Hematopoietic multipotent progenitor cell treated with erythropoietin and hydrocortisone succinate and interleukin-3 and kit ligand, for 4 days (in vitro differentiated cells): ENCODE measurements at regions not wholly inside any gene's neighbourhood (a gene's known extent, or its start where the extent isn't known, plus 50 kb on each side); places are given as distances from the start of the nearest gene placed in this dataset.
A peak's percentile ranks its signal among the peaks of the same experiment; 100 is the strongest.
"Not testable (repeated sequence)": the region's sequence is repeated elsewhere in the genome, so short reads cannot be mapped to it uniquely, and the experiment has no call there.

Source experiments
- DNase-seq: peaks from one replicate; pipeline ENCODE4 v3.0.0-alpha.2; 2015

DNA sequence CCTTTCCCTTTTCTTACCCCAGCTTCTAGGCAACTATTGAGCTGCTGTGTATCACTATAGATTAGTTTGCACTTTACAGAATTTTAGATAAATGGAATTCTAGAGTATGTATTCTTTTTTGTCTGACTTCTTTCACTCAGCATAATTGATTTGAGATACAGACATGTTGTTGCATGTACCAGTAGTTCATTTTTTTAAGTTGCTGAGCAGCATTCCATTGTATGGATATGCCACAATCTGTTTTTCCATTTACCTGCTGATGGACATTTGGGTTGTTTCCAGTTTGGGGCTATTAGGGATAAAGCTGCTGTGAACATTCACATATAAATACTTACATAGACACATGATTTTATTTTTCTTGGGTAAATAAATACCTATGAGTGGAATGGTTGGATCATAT lies 135.7 kb downstream of the IGF1 start:
- no peak for DNase-seq

- DNase-seq: no peak
These were observed 136.8 kb downstream of the IGF1 start for GRCh38 chr12:102343361-102344121.

DNA sequence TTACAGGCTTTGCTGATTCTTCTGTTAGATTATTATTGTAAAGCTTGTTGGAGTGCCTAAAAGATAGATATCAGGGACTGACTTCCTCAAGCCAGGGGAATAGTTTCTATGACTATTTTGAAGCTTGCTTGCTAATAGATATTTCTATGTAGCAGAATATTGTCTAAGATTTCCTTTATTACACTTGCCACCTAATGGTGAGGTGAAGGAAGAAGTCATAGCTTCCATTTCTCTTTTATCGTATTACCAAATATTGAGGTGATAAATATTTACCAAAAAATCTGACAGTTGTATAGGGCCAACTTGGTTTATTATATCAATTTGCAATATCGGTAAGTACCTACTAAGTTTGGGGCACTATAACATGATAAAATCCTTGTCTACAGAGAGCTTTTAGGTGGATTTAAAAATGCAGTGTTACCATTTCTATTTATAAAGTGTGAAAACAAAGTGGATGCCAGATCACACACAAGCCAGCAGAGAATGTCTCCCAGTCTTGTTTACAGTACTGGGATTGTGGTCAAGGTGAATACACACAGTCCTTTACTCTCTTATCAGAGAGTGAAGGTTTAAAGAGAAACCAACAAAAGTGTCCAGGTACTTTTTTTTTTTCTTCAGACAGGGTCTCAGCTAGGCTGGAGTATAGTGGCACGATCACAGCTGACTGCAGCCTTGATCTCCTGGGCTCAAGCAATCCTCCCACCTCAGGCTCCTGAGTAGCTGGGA lies 137.9 kb downstream of the IGF1 start:
- DNase-seq: no peak

- DNase-seq: no peak
These were observed 137.1 kb upstream of the PMCH start for GRCh38 chr12:102334765-102335164.

DNA sequence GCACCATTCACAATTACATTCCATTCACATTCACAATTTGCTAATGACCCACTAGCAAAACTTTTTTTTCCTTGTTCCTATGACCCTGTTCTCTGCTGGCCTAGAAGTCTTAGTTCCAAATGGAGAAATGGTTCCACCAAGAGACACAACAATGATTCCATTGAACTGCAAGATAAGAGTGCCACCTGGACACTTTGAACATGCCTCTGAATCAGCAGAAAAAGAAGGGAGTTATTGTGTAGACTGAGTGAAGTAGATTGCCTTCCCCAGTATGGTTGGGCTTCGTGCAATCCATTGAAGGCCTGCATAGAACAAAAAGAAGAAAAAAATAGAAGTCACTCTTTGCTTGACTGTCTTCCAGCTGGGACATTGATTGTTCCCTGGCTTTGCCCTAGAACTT lies 133.8 kb upstream of the PMCH start:
- DNase-seq: no peak

- no peak for DNase-seq
These were observed 132.2 kb upstream of the PMCH start for GRCh38 chr12:102329883-102330282.

DNA sequence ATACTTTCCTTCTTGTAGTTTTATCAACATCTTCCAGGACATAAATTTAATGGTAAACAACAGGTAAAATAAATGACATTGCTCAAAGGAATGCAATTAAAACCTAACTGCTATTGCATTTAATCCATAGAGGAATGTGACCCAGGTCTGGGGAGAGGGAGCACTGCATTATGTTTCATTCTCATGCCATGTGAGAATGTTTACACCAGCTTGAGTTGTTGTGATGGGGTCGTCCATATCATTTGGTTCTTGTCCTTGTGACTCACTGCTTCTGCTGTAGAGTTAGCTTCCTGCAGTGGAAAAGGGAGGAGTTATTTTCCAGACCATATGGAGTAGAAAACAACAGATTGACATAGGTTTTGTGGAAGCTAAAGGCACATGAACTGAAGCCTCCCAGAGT lies 129.3 kb upstream of the PMCH start:
- DNase-seq: no peak

GRCh38 chr12:102325108-102325507 lies 127.5 kb upstream of the PMCH start:
- DNase-seq: not testable (repeated sequence)

- DNase-seq: no peak
These were observed 126.2 kb upstream of the PMCH start for GRCh38 chr12:102323799-102324198.

GRCh38 chr12:102322254-102322653 lies 124.6 kb upstream of the PMCH start:
- no peak for DNase-seq

DNA sequence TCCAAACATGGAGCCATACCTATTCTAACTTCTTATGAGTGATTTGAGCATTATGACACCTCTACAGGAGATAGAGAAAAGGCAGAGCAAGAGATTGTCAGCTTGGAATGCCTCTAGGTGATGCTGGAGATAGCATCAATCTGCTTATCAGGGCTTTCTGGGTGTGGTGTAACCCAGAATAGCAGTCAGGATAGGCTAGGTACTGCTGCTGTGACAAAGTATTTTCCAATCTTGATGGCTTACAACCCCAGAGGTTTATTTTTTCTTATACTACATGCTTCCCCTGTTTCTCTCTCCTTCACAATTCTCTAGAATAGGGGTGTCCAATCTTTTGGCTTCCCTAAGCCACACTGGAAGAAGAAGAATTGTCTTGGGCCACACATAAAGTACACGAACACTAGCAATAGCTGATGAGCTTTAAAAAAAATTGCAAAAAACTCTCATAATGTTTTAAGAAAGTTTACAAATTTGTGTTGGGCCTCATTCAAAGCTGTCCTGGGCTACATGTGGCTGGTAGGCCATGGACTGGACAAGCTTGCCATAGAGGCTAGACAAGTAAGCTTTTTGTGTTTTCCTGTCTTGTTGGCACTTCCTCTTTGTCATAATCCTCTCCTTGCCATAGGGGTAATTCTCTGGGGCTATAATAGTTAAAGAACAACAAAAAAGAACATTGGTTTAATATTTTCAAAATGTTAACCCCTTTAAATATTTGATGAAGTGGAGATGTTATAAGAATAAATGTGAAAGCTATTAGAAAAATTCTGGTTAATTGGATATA lies 123.9 kb upstream of the PMCH start:
- DNase-seq: no peak

GRCh38 chr12:102317155-102317554 lies 119.5 kb upstream of the PMCH start:
- peak; percentile 0 for DNase-seq

DNA sequence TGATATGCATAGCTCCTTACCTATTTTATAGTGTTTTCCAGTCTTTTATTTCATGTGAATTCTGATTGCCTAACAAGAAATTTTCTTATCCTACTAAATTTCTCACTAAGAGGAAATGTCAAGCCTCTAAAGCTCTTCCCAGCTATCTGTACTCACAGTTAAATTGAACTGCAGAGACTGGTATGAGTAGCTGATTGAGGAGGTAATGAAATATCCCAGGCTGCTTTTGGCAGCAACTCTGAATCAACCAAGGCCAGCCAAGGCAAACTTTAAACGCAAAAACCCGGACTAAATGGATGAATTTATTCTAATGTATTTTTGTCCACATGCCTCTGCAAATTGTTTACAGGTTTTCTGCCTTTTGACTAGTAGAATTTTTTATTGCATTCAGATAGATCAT lies 119.1 kb upstream of the PMCH start:
- DNase-seq: no peak

DNA sequence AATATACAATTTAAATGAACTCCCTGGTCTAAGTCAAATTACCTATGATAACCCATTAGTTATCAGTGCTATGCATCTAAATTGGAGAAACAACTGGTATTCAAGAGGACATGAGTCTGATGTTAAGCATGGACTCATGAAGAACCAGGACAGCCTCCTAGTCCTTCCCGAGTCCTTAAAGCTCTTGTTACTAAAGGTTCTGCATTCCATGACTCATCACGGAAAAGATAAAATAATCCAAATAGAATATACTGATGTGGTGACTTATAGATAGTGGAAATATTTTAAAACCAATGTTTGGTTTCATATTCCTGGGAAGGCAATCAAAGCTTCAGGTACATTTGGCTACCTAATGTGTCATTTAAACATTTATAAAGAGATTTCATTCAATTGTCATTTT lies 117.2 kb upstream of the PMCH start:
- DNase-seq: no peak

GRCh38 chr12:102313116-102313971 lies 115.7 kb upstream of the PMCH start:
- DNase-seq: not testable (repeated sequence)

DNA sequence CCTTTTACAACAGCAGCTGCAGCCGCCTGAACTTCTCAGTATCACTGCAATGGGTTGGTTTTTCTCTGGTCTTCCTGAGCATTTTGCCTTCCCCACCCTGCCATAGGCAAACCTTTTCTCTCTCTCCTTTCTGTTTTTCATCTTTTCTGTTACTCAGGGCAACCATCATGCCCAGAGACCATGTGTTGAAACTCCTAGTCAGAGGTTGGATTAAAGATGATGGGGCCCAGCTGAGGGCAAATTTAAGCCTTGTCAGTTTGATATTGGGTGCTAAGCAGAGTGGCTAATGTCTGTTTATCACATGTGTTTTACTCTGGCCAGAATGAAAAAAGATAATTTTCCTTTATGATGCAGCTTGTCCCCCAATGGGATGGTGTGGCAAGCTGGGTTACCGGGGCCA lies 107.9 kb upstream of the PMCH start:
- DNase-seq: no peak

DNA sequence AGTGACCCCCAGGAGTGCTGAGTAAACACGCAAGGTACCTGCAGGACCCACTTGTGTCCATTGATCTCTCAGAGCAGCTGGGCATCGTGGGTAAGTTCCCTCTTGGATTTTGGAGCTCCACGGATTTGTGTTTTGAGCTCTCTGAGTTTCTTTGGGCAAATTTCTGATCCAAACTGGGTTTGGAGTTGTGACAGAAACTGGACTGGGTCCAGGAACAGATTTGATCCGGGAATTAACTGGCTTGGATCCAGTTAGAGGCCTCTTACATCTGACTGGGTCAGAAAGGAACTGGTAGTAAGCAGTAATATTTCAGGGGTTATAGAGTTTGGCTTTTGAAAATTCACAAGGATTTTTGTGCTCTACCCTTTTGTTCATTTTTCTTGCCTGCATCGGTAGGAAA lies 107.0 kb upstream of the PMCH start:
- DNase-seq: not testable (repeated sequence)

GRCh38 chr12:102302553-102302952 lies 104.9 kb upstream of the PMCH start:
- no peak for DNase-seq

- no peak for DNase-seq
These were observed 103.9 kb upstream of the PMCH start for GRCh38 chr12:102301547-102301946.

DNA sequence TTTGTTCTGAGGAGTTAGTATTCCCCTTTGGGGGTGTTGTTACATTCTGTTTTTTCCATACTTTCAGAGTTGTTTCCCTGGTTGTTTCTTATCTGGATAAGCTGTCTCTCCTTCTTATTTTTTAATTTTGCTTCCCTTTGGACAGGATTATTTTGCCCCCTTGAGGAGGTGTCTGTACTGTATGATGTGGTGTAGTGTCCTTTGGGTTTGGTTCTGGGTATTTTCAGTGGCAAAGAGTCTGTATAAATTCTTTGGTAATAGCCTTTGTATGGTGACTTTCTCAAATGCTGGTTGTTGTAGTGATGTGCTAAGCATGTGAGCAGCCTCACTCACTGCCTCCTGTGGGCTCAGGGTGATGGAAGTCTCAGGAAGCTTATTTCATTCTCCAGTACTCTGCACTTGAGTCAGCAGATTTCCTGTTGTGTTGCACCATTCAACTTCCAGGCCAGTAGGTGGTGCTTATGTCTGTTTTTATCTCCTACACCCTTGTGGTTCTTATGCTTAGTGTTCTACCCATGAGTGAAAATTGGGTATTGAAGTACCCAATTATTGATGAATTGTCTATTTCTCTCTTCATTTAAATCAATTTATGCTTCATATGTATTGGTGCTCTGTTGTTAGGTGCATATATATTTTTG lies 103.3 kb upstream of the PMCH start:
- peak; percentile 59 for DNase-seq

GRCh38 chr12:102299731-102300130 lies 102.1 kb upstream of the PMCH start:
- no peak for DNase-seq

DNA sequence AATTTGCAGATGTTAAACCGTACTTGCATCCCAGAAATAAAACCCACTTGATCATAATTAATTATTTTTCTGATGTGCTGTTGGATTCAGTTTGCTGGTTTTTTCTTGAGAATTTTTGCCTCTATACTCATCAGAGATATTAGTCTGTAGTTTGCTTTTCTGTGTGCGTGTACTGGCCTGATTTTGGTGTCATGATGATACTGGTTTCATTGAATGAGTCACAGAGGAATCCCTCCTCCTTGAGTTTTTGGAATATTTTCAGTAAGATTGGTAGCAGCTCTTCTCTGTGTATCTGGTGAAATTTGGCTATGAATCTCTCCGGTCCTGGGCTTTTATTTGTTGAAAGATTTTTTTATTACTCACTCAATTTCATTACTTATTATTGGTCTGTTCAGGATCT lies 100.4 kb upstream of the PMCH start:
- DNase-seq: no peak
